ENCODE measurements at regions not wholly inside any gene's neighbourhood (a gene's known extent, or its start where the extent isn't known, plus 50 kb on each side); places are given as distances from the start of the nearest gene placed in this dataset.

DNA sequence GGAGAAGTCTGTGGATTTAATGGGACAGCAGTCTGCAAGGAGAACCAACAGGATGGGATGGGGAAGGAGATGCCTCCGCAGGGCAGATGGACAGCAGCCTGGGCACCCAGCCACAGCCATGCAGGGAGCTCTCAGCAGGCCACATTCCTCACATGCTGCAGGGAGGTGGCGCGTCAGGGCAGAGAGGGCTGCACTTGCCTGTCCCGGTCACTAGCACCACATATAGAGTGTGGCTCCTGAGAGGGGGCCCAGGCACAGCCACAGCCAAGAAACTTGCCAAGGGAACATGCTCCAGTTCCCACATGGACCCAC lies 86.8 kb upstream of the ZMIZ1 start:
- no peak for DNase-seq (ENCODE audit: low read depth)

DNA sequence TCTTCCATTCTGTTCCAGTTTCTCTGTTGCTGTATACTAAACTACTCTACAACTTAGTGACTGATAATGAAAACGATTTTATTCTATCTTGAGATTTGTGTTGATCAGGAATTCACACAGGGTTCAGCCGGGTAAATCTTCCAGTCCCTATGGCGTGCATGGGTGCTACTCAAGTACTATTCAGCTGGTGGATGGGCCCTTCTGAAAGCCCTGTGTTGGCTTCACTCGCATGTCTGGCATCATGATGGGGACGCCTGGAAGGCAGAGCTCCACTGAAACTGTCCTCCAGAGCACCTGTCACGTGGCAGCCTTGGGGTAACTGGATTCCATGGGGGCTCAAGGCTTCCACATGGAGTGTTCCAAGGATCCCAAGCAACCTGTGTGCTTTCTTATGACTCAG lies 86.0 kb upstream of the ZMIZ1 start:
- no peak for DNase-seq (ENCODE audit: low read depth)

DNA sequence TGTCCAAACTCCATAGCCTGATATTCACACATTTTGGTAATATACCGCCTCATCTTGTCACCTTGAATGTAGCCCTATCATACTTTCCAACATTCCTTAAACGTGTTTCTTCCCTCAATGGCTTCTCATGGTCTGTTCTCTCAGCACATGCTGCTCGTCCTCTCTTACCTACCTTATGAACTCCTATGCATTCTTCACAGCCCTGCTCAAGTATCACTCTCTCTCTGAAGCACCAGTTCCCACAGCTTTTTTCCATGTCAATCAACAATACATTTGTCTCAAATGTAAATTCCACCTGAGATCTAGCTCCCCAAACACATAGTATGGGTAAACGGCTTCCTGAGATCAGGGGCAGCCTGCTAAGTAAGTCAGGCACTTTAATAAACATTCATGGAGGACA lies 85.2 kb upstream of the ZMIZ1 start:
- DNase-seq (ENCODE audit: low read depth): no peak

DNA sequence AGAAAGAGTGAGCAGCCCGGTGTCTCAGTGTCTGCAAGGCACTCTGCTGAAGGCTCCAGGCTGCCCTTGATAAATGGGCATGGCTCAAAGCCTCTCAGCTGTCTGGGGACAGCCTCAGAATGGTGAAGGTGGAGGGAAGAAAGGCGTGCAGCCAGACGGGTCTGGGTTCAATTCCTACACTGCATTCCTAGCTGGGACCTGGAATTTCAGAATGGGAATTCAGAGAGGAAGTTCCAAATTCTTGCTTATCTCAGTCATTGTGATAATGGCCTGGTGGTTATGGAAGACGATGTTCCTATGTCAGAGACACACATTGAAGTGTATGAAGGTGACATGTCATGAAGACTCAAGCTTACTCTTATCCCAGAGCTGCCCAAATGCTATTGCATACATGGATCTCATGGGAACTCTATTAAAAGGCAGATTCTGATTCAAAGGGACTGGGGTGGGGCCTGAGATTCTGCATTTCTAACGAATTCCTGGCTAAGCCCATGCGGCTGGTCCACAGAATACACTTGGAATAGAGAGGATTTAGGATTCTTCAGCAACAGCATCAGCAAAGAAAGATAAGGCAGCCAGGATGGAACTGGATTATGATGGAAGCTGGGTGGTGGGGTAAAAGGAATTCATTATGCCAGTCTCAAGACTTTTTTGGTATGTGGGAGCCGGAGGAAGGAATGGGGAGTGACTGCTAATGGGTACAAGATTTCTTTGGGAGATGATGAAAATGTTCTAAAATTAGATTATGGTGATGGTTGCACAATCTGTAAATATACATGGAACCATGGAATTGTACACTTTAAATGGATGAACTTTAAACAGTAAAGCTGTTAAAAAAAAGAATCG lies 82.6 kb upstream of the ZMIZ1 start:
- no peak for DNase-seq (ENCODE audit: low read depth)

DNA sequence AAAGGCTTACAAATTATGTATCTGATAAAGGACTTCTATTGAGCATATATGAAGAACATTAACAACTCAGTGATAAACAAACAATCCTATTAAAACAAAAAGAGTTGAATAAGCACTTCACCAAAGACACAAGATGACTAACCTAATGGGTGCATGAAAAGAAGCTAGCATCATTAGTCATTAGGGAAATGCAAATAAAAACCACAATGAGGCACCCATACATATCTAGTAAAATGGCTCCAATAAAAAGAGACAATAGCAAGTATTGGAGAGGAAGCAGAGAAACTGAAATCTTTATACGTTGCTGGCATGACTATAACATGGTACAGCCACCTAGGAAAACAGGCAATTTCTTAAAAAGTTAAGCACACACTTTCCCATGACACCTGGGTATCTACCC lies 77.6 kb upstream of the ZMIZ1 start:
- DNase-seq (ENCODE audit: low read depth): no peak

DNA sequence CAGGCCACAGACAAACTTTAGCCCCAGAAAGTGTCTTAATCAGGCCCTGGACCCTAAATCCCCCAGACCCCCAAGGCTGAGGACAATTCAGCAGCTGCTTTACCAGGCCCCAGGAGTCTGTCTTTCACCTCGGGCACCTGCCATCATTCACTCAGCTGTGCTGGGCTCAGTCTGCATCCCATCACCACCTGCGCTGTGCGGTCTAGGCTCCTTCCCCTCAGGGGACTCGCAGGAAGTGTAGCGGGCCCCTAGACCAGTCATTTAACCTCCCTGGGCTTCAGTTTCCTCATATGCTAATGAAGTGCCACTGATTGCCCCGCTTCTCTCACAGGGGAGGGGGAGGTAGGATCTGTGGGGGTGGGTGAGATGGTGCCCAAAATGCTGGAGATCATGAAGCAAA lies 76.4 kb upstream of the ZMIZ1 start:
- DNase-seq (ENCODE audit: low read depth): no peak

DNA sequence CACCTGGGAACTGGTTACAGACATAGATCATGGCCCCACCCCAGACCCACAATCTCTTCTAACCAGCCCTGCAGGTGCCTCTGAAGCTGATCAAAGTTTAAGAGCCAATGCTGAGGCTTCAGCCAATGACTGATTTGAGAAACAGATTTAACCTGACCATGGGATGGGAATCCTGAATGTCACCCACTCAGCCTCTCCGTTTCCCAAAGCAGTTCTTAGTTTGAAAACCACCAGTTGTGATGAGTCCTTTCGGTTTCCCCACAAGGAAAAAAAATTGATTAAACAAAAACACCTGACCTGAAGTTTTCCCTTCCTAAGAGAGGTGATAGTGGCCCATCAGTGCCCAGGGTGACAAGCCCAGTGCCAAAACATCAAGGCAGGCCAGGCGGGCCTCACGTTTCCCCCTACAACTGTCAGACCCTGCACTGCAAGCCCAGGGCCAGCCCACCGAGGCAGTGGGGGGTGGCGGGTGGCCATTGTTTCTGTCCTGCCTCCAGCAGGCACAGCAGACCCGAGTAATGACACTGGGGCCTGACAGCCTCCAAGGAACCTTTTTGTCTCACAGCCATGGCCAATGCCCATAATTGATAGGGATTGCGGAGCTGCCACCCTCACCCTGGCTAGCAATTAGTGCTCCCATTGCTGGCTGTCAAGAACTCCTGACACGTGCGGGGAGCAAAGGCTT lies 75.4 kb upstream of the ZMIZ1 start:
- DNase-seq (ENCODE audit: low read depth): no peak

DNA sequence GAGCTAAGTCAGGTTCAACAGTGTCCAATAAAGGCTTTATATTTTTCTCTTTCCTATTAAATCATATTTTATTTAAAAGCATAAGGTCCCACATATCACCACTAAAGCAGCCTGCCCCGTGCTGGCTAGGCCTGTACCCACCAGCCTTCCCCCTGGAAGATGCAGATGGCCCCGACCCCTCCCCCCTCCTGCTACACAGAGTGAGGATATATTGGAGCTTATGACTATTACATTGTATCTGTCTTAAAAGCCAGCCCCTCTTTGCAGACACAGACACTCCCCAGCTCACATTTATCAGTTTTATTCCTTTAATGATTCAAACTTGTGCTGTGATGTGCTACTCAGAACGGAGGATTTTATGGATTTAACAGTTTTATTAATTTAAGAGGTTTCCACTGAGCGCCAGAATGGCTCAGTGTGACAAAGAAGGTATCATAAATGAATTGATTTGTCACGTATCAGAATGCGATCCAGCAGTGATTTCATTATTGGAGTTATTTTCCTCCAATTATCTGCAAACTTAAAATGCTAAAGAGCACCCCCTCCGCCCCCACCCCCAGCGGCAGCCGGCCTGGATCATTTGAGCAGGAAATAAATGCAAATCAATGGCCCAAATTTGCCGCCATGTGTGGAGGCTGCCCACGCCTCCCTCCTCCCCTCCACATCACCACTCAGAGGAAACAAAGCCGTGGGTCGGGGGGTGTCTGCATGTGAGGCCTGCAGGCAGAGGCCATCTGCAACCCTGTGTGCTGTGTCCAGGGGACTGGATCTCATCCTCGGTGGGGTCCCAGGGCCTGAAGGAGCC lies 72.6 kb upstream of the ZMIZ1 start:
- no peak for DNase-seq (ENCODE audit: low read depth)

DNA sequence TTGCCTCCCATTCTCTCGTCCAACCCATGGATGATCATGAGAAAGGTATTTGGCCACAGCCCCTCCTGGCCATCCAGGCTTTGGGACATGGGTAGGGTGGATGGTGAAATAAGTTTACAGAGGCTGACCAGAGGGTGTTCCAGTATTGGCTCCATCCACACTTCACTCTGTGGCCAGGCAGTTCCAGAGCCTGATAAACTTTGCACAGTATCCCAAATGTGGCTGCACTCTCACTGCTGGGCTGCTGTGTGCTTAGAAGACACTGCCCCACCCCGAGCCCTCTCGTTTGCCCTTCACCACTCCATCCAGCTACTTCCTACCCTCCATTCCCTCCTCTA lies 72.0 kb upstream of the ZMIZ1 start:
- no peak for DNase-seq (ENCODE audit: low read depth)

DNA sequence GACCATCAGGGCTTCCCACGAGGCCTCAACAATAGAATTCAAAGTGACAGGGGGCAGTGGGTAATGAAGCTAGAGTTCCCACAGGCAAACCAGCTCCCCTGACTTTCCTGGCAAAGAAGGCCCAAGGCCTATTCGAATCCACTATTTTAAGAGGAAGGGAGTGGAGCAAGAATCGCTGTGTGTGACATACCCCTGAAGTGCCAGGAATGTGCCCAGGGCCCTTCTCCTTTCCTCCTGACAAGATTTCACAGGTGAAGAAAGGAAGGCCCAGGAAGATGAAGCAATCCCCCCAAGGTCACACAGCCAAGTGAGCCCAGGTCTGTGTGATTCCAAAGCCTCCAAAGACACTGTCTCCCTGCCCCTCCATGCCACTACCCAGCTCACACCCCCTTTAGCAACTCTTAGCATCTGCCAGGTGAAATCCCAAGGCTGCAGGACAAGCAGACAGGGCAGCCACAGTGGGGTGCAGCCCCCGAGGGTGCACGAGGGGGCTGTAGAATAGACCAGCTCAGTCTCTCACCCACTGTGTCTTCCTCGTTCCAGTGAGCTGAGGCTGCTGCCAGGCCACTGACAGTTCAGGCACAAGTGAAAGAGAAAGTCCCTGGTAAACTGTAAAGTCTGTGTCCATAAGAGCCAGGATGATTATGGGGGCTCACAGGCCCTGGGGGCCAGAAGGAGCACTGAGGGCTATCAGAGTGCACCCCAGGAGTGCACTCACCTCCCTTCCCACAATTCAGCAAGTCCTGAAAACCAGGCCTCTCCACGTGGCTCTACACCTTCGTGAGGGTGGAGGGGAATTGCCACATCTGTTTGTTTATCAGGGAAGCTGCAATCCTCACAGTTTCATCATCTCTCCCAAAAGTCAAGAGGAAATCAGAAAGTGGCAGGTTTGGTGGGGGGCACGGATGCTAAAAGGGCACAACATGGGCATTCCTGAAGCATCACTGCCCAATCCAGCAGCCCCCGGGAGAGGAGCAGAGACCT lies 70.8 kb upstream of the ZMIZ1 start:
- no peak for DNase-seq (ENCODE audit: low read depth)

DNA sequence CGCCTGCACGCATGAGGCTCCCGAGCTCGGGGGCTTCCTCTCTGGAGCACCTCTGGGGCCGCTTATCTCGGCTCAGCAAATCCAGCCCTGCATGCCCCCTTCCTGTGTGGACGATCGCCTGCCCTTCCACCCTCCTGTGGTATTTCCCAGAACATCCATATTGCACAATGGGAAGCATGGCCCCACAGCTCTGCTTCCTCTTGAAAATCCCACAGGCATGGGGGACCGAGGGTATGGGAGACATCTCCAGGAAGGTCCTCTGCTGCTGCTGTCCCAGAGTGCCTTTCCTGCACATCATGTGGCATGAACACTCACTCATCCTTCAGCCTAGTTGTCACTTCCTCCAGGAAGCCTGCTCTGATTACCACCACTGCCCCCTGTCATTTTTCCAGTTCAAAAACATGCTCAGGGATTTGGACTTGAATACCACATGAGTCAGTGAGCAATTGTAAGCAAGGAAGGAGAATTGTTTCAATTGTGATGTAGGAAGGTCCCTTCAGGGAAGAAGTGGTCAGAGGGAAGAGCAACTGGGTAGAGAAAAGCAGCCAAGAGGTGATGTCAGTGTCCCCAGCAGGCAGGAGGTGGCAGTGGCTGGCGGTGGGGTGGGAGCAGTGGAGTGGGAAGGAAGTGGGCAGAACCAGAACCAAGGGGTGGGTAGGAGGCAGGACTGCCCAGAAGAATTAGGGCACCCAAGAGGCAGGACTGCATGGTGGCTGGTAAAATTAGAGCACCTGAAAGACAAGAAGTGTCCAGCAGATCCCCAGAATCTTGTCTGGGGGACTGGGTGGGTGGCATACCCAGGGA lies 67.5 kb upstream of the ZMIZ1 start:
- no peak for DNase-seq (ENCODE audit: low read depth)

DNA sequence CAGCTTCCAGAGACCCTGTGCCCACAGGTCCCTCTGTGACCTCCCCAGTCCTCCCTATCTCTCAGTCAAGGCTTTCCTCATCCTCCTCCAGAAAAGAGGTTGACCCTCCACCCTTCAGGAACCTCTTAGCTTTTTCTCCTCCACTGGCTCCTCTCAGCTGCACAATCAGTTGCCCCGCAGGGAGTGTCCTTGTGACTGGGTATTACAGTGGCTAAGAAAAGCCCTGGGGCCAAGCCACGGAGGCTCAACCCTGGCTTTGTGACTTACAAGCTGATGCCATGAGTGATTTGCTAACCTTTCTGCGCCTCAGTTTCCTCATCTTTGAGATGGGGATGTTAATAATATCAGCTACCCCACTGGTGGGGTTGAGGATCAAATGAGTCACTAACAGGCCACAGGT lies 66.4 kb upstream of the ZMIZ1 start:
- no peak for DNase-seq (ENCODE audit: low read depth)

DNA sequence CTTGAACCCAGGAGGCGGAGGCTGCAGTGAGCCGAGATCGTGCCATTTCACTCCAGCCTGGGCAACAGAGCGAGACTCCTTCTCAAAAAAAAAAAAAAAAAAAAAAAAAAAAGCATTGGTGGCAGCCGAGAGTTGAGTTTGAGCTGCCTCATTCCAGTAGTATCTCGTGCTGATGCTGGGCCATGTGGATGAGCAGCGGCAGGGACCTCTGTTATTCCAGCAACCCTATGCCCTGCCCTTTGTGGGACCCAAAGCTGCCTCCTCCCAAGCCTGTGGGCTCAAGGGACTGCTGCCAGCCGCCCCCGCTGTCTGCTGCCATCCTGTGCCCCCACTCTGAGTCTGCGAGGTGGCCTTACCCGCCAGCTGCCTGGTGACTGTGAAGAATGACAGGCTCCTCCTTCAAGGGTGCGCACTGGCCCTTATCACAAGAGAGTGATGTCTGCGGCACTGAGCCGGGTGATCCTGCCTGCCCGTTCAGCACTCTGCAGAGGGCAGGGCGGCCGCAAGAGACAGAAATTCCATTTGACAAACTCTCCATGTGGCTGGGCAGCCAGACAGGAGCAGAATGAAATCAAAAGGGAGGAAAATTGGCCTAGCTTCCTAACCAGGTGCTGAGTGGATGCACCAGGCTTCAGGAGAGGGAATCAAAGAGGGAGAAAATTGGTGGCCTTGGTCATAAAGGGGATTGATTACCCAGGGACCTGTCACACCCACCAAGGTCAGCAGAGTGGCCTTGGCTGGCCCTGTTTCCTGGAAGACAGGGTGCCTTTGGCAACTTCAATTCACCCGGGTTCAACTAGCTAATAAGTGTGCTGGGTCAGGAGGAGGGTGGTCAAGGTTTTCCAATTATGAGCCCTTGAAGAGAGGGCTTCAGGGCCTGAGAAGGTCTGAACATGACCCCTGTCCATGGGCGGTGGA lies 65.3 kb upstream of the ZMIZ1 start:
- no peak for DNase-seq (ENCODE audit: low read depth)

DNA sequence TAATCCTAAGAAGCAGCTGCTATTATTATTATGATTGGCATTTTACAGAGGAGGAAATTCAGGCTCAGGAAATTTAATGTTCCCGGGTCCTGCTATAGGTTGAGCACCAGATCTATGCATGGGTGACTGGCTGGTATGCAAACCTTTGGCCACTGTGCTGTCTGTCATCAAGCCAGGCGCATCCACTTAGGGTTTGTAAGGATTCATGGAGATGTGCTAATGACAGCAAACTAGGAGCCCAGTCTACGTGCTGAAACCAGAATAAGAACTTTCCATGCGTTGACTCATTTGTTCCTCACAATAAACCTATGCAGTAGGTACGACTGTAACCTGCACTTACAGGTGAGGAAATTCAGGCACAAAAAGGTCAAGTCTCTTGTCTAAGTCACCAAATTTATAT lies 64.5 kb upstream of the ZMIZ1 start:
- DNase-seq (ENCODE audit: low read depth): no peak

DNA sequence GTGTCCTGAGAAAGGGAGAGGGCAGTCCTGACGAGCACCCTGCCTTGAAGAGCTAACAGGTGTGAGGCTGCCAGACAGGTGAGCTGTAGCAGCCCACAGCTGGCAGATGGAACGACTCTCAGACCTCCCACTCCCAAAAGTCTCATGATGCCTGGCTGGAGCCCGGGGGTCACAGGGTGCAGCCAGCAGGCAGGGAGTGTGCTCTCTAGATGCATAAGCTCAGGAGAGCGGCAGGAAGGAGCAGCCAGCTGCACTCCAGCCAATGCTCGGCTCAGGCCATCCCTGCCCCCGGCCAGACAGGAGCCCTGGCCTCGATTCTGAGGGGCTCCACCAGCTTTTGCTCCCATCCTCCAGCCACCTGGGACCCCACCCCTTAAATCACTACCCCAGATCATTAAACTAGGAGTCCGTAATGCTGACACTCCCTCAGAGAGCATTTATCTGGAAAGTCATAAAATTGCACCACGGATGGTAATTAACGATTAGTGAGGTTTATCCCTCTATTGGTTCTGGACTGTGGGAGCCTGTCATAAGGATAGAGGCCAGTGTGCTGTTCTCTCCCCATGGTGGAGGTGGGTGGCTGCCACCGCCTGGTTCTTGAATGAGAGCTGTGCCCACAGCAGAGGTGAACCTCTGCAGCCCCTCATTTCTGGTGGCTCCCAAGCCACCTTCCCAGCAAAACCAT lies 63.5 kb upstream of the ZMIZ1 start:
- no peak for DNase-seq (ENCODE audit: low read depth)

DNA sequence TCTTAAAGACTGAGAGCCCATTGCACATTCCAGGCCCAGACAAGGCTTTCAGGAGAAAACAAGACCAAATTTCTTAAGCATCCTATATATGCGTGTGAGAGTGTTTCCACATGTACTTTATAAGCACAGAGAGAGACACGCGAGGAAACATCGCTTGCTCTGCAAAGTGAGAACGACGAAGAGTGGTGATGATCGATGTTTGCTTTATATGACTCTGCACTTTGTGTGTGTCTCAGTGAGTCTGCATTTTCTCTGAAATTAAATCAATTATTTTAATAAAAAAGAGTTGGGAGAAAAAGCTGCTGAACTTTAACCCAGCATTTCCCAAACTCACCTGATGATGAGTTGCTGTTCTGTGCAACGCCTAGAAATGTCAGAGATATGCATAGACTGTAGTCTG lies 61.7 kb upstream of the ZMIZ1 start:
- DNase-seq (ENCODE audit: low read depth): no peak

DNA sequence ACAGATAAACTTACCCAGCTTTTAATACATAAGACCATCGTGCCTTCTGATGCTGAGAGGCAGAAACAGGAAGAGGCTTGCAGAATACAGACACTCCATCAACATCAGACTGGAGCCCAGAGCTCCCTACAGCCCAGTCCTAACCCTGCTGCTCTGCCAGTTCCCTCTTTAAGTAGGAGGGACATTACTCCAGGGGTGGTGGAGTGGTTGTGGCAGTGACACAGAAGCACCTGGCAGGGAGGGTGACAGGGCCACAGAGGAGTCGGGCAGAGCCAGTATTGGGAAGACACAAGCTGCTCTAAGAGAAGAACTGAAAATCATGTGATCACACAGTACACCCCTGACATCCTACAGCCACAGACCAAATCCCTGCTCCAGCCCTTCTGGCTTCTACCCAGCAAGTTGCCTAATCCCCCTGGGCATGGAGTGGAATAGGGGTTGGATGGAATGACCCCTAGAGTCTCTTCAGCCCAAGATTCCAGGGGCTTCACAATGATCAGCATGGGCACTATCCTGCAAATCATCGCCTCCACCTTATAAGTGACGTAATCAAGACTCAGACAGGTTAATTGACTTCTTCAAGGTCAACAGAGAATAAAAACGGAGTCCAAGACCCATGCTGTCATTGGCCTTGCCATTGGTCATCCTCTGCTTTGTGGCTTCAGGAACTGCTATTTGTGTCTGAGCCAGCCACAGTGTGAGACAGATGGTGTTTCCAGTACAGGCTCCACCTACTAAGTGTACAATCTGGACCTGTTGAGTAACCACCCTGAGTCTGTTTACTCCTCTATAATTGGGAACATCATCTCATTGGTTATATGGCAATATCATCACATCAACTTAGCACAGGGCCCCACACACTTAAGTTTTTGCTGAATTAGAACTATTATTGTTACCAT lies 61.1 kb upstream of the ZMIZ1 start:
- no peak for DNase-seq (ENCODE audit: low read depth)

DNA sequence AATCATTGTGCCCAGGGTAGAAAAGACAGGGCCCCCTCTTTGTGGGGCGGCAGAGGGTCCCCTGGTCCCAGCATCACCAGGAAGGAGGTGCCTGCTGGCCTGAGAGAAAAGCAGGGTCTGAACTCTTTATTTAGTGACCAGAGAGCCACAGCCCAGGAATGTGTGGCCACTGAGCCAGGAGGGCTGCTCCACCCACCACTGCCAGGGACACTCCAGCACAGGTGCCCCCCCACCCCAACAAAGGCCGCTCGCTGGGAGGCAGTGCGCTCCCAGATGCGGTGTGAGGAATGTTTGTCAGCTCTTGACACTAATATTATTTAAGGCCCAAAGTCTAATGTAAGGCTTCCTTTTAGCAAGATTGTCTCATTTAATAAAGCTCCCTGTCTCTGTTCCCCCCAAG lies 59.6 kb upstream of the ZMIZ1 start:
- DNase-seq (ENCODE audit: low read depth): no peak

All from activated gamma-delta T cell treated with anti-CD3 and anti-CD28 coated beads, Interleukin-2, amount 50 U/mL, for 16 hours (primary cell).